Activated CD8-positive, alpha-beta memory T cell treated with anti-CD3 and anti-CD28 coated beads for 36 hours (primary cell): ENCODE measurements at regions not wholly inside any gene's neighbourhood (a gene's known extent, or its start where the extent isn't known, plus 50 kb on each side); places are given as distances from the start of the nearest gene placed in this dataset.

Experiments used
- CTCF ChIA-PET: fragments of 350-600 bp; sonication (Branson Sonifier 250); formaldehyde crosslinking; loops from one replicate; lab custom pipeline; 2021; ENCODE audit warnings: antibody characterized with exemption; lab: Charles Lee
- POLR2A ChIA-PET: fragments of 350-600 bp; sonication (Branson Sonifier 250); formaldehyde crosslinking; loops from one replicate; lab custom pipeline; 2021; ENCODE audit warnings: antibody characterized with exemption; lab: Charles Lee

GRCh38 chr10:36301139-36301538 is 659.0 kb upstream of the FZD8 start:
- POLR2A ChIA-PET: no interaction called here
- CTCF ChIA-PET: no interaction called here

DNA sequence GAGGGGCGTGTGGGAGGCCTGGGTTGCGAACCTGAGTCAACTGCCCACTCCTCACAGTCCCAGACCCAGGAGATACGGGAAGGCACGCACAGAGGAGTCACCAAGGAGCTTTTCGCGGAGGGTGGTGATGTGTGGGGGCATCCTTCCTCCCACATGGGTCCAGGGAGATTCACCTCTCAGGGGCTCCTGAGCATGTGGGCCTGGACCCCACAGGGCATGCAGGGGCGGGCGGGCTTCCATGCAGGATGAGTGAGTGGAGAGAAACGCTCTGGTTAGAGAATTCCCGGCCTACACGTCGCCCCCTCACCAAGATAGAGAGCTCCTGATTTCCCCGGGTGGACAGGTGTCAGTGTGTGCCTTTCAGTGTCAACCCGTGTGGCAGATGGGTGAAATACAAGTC is 641.7 kb upstream of the FZD8 start:
- POLR2A ChIA-PET: no interaction called here
- CTCF ChIA-PET: no interaction called here

DNA sequence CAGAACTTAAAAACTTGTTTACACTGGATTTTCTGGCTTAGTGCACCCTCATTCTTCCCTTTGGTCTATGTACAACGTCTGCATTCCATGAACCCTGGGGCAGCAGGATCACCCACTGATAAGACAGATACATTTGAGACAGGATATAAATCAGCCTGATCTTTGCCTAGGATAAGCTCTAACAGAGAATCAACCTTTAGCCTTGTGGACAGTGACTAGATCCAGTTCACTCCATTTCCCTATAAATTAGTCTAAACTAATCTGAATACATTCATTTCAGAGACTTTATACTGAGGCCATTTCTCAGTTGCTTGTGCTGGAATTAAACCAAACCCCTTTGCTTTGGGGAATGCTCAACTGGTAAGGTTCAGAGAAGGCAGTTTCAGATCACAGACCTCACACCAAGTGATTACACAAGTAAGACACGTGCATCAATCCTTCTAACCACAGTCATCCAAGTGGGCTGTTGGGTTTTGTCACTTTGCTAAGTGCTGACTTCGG is 639.8 kb upstream of the FZD8 start:
- POLR2A ChIA-PET: no interaction called here

GRCh38 chr10:36280890-36281499 is 638.9 kb upstream of the FZD8 start:
- ChIA-PET CTCF (no interaction called here), POLR2A (no interaction called here)

More for the DNA sequence above, 639.8 kb upstream of the FZD8 start:
- CTCF ChIA-PET: no interaction called here

DNA sequence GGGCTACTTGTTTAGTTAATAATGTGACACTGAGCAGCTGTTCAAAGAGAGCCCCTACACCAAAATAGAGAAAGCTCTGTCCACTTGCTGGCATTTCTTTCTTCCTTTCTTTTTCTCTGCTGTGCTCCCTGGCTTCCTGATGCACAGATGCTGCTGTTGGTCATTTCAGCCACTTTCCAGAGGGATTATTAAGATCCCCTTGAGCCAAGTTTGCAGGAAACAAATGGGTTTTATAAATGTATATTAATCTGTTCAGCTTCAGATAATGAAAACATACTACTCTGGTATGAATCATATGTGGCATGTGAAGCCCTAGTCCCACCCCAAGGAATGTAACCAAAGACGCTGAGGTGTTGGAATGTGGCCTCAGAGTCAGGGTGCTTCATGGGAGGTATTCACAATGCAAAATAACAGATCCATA is 638.2 kb upstream of the FZD8 start:
- POLR2A ChIA-PET: no interaction called here
- CTCF ChIA-PET: no interaction called here

GRCh38 chr10:36278176-36278575 is 636.1 kb upstream of the FZD8 start:
- ChIA-PET CTCF (no interaction called here), POLR2A (no interaction called here)

DNA sequence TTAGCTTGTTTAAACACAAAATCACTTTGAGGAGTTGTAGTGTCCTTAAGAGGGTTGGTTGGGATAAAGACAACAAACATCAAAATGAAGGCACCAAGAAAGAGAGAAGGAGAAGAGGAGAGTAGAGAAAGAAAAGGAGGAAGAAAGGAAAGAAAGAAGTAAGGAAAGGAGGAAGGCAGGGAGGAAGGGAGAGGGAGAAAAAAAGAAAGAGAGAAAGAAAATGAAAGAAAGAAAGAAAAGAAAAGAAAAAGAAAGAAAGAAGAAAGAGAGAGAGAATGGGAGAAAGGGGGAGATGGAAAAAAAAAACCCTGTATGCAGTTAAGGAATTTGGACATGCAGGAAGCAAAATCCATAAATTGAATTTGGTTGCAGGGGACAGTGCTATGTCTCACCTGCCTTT is 635.4 kb upstream of the FZD8 start:
- ChIA-PET POLR2A (no interaction called here), CTCF (no interaction called here)

- ChIA-PET CTCF (no interaction called here), POLR2A (no interaction called here)
Measured at GRCh38 chr10:36271627-36272340, 629.7 kb upstream of the FZD8 start.

- ChIA-PET CTCF (no interaction called here), POLR2A (no interaction called here)
Measured at GRCh38 chr10:36269222-36269621, 627.1 kb upstream of the FZD8 start.

DNA sequence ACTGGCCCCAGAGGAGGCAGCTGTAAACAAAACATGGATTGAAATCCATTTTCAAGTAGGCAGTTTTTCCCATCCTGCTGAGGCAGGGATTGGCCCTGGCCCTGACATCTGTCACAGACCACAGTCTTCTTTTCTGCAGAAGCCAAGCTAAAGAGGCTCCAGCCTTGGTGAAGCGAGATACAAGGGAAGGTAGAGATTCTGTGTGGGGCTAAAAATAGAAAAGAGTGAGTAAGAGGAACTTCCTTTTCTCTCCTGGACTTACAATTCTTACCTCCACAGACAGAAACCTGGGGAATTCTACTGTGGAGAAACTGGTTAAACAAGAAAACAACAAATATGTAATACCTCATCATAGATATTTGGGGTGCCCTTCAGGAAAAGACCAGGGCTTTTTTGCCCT is 624.8 kb upstream of the FZD8 start:
- ChIA-PET CTCF (no interaction called here), POLR2A (no interaction called here)

GRCh38 chr10:36265741-36266140 is 623.6 kb upstream of the FZD8 start:
- ChIA-PET POLR2A (no interaction called here), CTCF (no interaction called here)

- CTCF ChIA-PET: no interaction called here
- POLR2A ChIA-PET: no interaction called here
Measured at GRCh38 chr10:36263871-36264270, 621.8 kb upstream of the FZD8 start.

GRCh38 chr10:36256948-36257356 is 614.9 kb upstream of the FZD8 start:
- POLR2A ChIA-PET: no interaction called here
- CTCF ChIA-PET: no interaction called here

GRCh38 chr10:36256166-36256565 is 614.1 kb upstream of the FZD8 start:
- CTCF ChIA-PET: no interaction called here
- POLR2A ChIA-PET: no interaction called here

- ChIA-PET CTCF (no interaction called here), POLR2A (no interaction called here)
Measured at GRCh38 chr10:36254199-36254598, 612.1 kb upstream of the FZD8 start.

DNA sequence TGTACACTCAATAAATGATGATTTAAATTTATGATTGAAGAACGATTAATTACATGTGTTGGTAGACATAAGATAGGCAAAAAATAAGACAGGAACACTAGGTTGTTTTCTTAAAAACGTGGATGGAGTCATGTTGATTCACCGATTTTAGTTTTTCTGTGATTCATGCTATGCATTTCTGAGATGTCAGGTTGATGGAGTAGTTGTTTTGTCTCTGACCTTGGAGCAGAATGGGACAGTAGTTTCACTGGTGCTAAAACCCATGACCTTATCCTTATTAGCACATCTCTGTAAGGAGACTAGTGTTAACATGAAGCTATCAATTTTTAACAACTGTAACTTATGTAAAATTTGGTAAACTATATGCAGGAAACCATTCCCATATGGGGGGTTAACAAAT is 611.6 kb upstream of the FZD8 start:
- POLR2A ChIA-PET: no interaction called here
- CTCF ChIA-PET: no interaction called here

GRCh38 chr10:36251068-36251467 is 609.0 kb upstream of the FZD8 start:
- CTCF ChIA-PET: no interaction called here
- POLR2A ChIA-PET: no interaction called here

DNA sequence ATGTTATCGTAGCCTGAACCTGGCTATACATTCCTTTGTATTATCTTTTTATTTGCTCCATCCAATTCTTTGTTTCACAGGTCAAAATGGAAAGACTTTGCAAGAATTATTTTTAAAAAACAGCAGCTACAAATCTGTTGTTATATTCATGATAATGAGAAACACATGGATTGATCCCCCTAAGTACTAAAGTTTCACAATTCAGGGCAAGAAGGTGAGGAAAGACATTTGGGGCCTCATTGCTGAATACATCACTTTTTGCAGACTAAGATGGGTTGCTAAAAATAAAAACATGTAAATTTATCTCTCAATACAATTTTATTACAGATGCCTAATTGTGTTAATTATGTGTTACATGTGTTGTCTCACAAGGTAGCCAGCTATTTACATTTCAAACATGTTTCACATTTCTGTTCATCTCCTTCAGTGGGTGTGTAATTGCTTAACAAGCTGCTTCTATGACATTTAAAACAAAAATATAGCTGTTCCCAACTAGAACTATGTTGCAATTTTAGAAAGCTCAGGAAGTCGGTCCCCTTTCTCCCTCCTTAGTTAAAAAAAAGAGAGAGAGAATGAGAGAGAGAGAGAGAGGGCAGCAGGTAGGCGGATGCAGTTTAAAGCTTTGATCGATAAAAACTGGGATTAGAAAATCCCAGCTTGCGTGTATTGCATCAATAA is 606.3 kb upstream of the FZD8 start:
- ChIA-PET CTCF (no interaction called here), POLR2A (no interaction called here)

DNA sequence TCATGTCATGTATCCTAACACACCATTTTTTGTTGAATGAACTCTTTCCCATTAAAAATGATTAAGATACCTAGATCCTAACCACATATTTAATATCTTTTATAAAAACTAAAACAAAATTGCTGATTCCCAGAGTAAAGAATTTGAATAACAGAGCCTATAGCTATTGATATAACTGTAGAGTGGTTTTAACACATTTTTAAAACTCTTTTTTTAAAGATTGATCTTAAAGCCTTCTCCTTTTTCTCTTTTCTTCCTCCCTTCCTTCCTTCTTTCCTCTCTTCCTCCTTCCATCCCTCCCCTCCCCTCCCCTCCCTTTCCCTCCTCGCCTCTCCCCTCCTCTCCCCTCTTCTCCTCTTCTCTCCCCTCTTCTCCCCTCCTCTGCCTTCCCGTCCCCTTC is 605.4 kb upstream of the FZD8 start:
- ChIA-PET POLR2A (no interaction called here), CTCF (no interaction called here)

GRCh38 chr10:36236931-36237330 is 594.8 kb upstream of the FZD8 start:
- ChIA-PET POLR2A (no interaction called here), CTCF (no interaction called here)

GRCh38 chr10:36236341-36236740 is 594.2 kb upstream of the FZD8 start:
- ChIA-PET POLR2A (no interaction called here), CTCF (no interaction called here)
